Esophagus mucosa (tissue), 1 donor: ENCODE measurements at regions not wholly inside any gene's neighbourhood (a gene's known extent, or its start where the extent isn't known, plus 50 kb on each side); places are given as distances from the start of the nearest gene placed in this dataset.
A peak's percentile ranks its signal among the peaks of the same experiment; 100 is the strongest.
"Not testable (repeated sequence)": the region's sequence is repeated elsewhere in the genome, so short reads cannot be mapped to it uniquely, and the experiment has no call there.

Experiments
- ATAC-seq: fragments of 200-7000 bp; cut with Tn5 transposase; one replicate; pipeline ENCODE4 v1.9.1; 2020
- donor health status: DM: yes; HTN: yes; CAD: no.

- peak; percentile 80 for ATAC-seq
Measured at GRCh38 chr13:33676045-33676989, 141.6 kb upstream of the RFC3 start.

- ATAC-seq = no peak
Measured at GRCh38 chr13:33677215-33677614, 140.7 kb upstream of the RFC3 start.

- no peak for ATAC-seq
Measured at GRCh38 chr13:33678084-33678483, 139.9 kb upstream of the RFC3 start.

GRCh38 chr13:33678906-33679657 lies 138.9 kb upstream of the RFC3 start:
- ATAC-seq = peak; percentile 86

GRCh38 chr13:33679658-33680012 lies 138.3 kb upstream of the RFC3 start:
- no peak for ATAC-seq

- ATAC-seq = no peak
Measured at GRCh38 chr13:33682020-33682564, 135.9 kb upstream of the RFC3 start.

- ATAC-seq = not testable (repeated sequence)
Measured at GRCh38 chr13:33682646-33683045, 135.3 kb upstream of the RFC3 start.

GRCh38 chr13:33683376-33683775 lies 134.6 kb upstream of the RFC3 start:
- no peak for ATAC-seq

GRCh38 chr13:33684874-33685273 lies 133.1 kb upstream of the RFC3 start:
- no peak for ATAC-seq

- no peak for ATAC-seq
Measured at GRCh38 chr13:33686772-33687480, 131.0 kb upstream of the RFC3 start.

- ATAC-seq = no peak
Measured at GRCh38 chr13:33690354-33690753, 127.6 kb upstream of the RFC3 start.

GRCh38 chr13:33691980-33692379 lies 126.0 kb upstream of the RFC3 start:
- ATAC-seq = no peak

GRCh38 chr13:33692531-33692930 lies 125.4 kb upstream of the RFC3 start:
- no peak for ATAC-seq

- ATAC-seq = no peak
Measured at GRCh38 chr13:33694546-33694945, 123.4 kb upstream of the RFC3 start.

GRCh38 chr13:33696530-33696929 lies 121.4 kb upstream of the RFC3 start:
- no peak for ATAC-seq

- ATAC-seq = no peak
Measured at GRCh38 chr13:33697926-33698325, 120.0 kb upstream of the RFC3 start.

GRCh38 chr13:33707449-33707848 lies 110.5 kb upstream of the RFC3 start:
- ATAC-seq = no peak

GRCh38 chr13:33710924-33711323 lies 107.0 kb upstream of the RFC3 start:
- ATAC-seq = no peak

- ATAC-seq = no peak
Measured at GRCh38 chr13:33711436-33711835, 106.5 kb upstream of the RFC3 start.

- ATAC-seq = no peak
Measured at GRCh38 chr13:33717775-33718174, 100.2 kb upstream of the RFC3 start.

GRCh38 chr13:33721724-33722123 lies 96.2 kb upstream of the RFC3 start:
- no peak for ATAC-seq

- ATAC-seq = no peak
Measured at GRCh38 chr13:33722216-33722915, 95.6 kb upstream of the RFC3 start.
